ENCODE measurements at regions not wholly inside any gene's neighbourhood (a gene's known extent, or its start where the extent isn't known, plus 50 kb on each side); places are given as distances from the start of the nearest gene placed in this dataset.

GRCh38 chr6:170232186-170233002, 58.5 kb downstream of the DLL1 start:
- Histone ChIP-seq H3K27me3 (ENCODE audit: control insufficient read depth in 1 of 2, insufficient read depth in 2 of 2, low read length in 2 of 2) (no peaks in the 10 kb centered on the region), H3K4me3 (ENCODE audit: low read depth in 1 of 2, low read length in 2 of 2) (no peak overlapping the region), H3K36me3 (ENCODE audit: insufficient read depth, low read length) (no peaks in the 10 kb centered on the region), H3K9ac (ENCODE audit: low read length) (no peak overlapping the region), H3K27ac (ENCODE audit: low read depth, low read length) (no peak overlapping the region), H3K9me3 (ENCODE audit: low read length) (no peaks in the 10 kb centered on the region), H3K4me1 (ENCODE audit: insufficient read depth, low read length) (no peaks in the 10 kb centered on the region)

GRCh38 chr6:170231293-170232185, 59.3 kb downstream of the DLL1 start:
- H3K4me3 ChIP-seq (ENCODE audit: low read depth in 1 of 2, low read length in 2 of 2), result no peak overlapping the region
- no peak overlapping the region for H3K9ac ChIP-seq (ENCODE audit: low read length)
- H3K9me3 ChIP-seq (ENCODE audit: low read length), result no peaks in the 10 kb centered on the region
- H3K27ac ChIP-seq (ENCODE audit: low read depth, low read length), result no peak overlapping the region
- H3K36me3 ChIP-seq (ENCODE audit: insufficient read depth, low read length), result no peaks in the 10 kb centered on the region
- H3K27me3 ChIP-seq (ENCODE audit: control insufficient read depth in 1 of 2, insufficient read depth in 2 of 2, low read length in 2 of 2), result no peaks in the 10 kb centered on the region
- no peaks in the 10 kb centered on the region for H3K4me1 ChIP-seq (ENCODE audit: insufficient read depth, low read length)

GRCh38 chr6:170230520-170231292, 60.2 kb downstream of the DLL1 start:
- H3K27ac ChIP-seq (ENCODE audit: low read depth, low read length), result no peak overlapping the region
- no peaks in the 10 kb centered on the region for H3K27me3 ChIP-seq (ENCODE audit: control insufficient read depth in 1 of 2, insufficient read depth in 2 of 2, low read length in 2 of 2)
- no peak overlapping the region for H3K9ac ChIP-seq (ENCODE audit: low read length)
- no peak overlapping the region for H3K4me3 ChIP-seq (ENCODE audit: low read depth in 1 of 2, low read length in 2 of 2)
- no peaks in the 10 kb centered on the region for H3K36me3 ChIP-seq (ENCODE audit: insufficient read depth, low read length)
- H3K9me3 ChIP-seq (ENCODE audit: low read length), result no peaks in the 10 kb centered on the region
- no peaks in the 10 kb centered on the region for H3K4me1 ChIP-seq (ENCODE audit: insufficient read depth, low read length)

DNA sequence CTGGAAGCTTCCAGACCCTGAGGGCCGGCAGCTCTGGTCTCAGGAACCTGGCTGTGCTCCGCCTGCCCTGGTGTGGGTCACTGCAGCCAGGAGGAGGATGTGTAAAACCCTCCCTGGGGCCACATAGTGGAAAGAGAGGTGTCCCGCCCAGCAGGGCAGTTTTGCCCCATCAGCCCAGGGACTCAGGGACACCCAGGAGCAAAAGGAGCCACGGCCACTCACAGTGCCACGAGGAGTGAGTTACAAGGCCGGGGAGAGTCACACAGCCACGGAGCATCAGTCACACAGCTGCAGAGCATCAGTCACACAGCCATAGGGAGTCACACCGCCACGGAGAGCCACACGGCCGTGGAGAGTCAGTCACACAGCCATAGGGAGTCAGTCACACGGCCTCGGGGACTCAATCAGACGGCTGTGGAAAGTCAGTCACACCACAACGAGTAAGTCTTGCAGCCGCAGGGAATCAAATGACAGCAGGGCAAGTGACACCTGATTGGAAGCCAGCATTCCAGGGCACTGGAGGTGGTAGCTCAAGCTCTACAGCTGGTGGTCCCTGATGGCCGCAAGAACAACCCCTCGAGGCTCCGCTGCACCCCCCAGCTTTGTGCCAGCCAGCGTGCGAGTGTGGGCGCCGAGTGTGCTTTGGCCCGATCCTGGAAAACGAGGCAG, 60.9 kb downstream of the DLL1 start:
- H3K9me3 ChIP-seq (ENCODE audit: low read length), result no peaks in the 10 kb centered on the region
- H3K27me3 ChIP-seq (ENCODE audit: control insufficient read depth in 1 of 2, insufficient read depth in 2 of 2, low read length in 2 of 2), result no peaks in the 10 kb centered on the region
- no peak overlapping the region for H3K27ac ChIP-seq (ENCODE audit: low read depth, low read length)
- H3K4me1 ChIP-seq (ENCODE audit: insufficient read depth, low read length), result no peaks in the 10 kb centered on the region
- no peak overlapping the region for H3K9ac ChIP-seq (ENCODE audit: low read length)
- no peak overlapping the region for H3K4me3 ChIP-seq (ENCODE audit: low read depth in 1 of 2, low read length in 2 of 2)
- no peaks in the 10 kb centered on the region for H3K36me3 ChIP-seq (ENCODE audit: insufficient read depth, low read length)

- Histone ChIP-seq H3K4me1 (ENCODE audit: insufficient read depth, low read length) (no peaks in the 10 kb centered on the region), H3K27ac (ENCODE audit: low read depth, low read length) (no peak overlapping the region), H3K9me3 (ENCODE audit: low read length) (no peaks in the 10 kb centered on the region), H3K27me3 (ENCODE audit: control insufficient read depth in 1 of 2, insufficient read depth in 2 of 2, low read length in 2 of 2) (no peaks in the 10 kb centered on the region), H3K36me3 (ENCODE audit: insufficient read depth, low read length) (no peaks in the 10 kb centered on the region), H3K9ac (ENCODE audit: low read length) (no peak overlapping the region), H3K4me3 (ENCODE audit: low read depth in 1 of 2, low read length in 2 of 2) (no peak overlapping the region)
Observed at GRCh38 chr6:170229396-170229795, 61.5 kb downstream of the DLL1 start.

- Histone ChIP-seq H3K9me3 (ENCODE audit: low read length) (no peaks in the 10 kb centered on the region), H3K36me3 (ENCODE audit: insufficient read depth, low read length) (no peaks in the 10 kb centered on the region), H3K4me3 (ENCODE audit: low read depth in 1 of 2, low read length in 2 of 2) (no peak overlapping the region), H3K4me1 (ENCODE audit: insufficient read depth, low read length) (no peaks in the 10 kb centered on the region), H3K9ac (ENCODE audit: low read length) (no peak overlapping the region), H3K27ac (ENCODE audit: low read depth, low read length) (no peak overlapping the region), H3K27me3 (ENCODE audit: control insufficient read depth in 1 of 2, insufficient read depth in 2 of 2, low read length in 2 of 2) (no peaks in the 10 kb centered on the region)
Observed at GRCh38 chr6:170228946-170229310, 62.0 kb downstream of the DLL1 start.

- no peaks in the 10 kb centered on the region for H3K27me3 ChIP-seq (ENCODE audit: control insufficient read depth in 1 of 2, insufficient read depth in 2 of 2, low read length in 2 of 2)
Observed at GRCh38 chr6:170227996-170228945, 62.6 kb downstream of the DLL1 start.

GRCh38 chr6:170227521-170227983, 63.3 kb downstream of the DLL1 start:
- no peak overlapping the region for H3K9ac ChIP-seq (ENCODE audit: low read length)
- no peak overlapping the region for H3K4me3 ChIP-seq (ENCODE audit: low read depth in 1 of 2, low read length in 2 of 2)
- no peaks in the 10 kb centered on the region for H3K9me3 ChIP-seq (ENCODE audit: low read length)
- no peaks in the 10 kb centered on the region for H3K36me3 ChIP-seq (ENCODE audit: insufficient read depth, low read length)
- H3K4me1 ChIP-seq (ENCODE audit: insufficient read depth, low read length), result no peaks in the 10 kb centered on the region
- H3K27me3 ChIP-seq (ENCODE audit: control insufficient read depth in 1 of 2, insufficient read depth in 2 of 2, low read length in 2 of 2), result no peaks in the 10 kb centered on the region
- no peak overlapping the region for H3K27ac ChIP-seq (ENCODE audit: low read depth, low read length)

More at GRCh38 chr6:170227996-170228945, 62.6 kb downstream of the DLL1 start:
- Histone ChIP-seq H3K4me3 (ENCODE audit: low read depth in 1 of 2, low read length in 2 of 2) (no peak overlapping the region), H3K9me3 (ENCODE audit: low read length) (no peaks in the 10 kb centered on the region), H3K4me1 (ENCODE audit: insufficient read depth, low read length) (no peaks in the 10 kb centered on the region), H3K9ac (ENCODE audit: low read length) (no peak overlapping the region), H3K36me3 (ENCODE audit: insufficient read depth, low read length) (no peaks in the 10 kb centered on the region), H3K27ac (ENCODE audit: low read depth, low read length) (no peak overlapping the region)

GRCh38 chr6:170226647-170227046, 64.2 kb downstream of the DLL1 start:
- H3K4me3 ChIP-seq (ENCODE audit: low read depth in 1 of 2, low read length in 2 of 2), result no peak overlapping the region
- H3K4me1 ChIP-seq (ENCODE audit: insufficient read depth, low read length), result no peaks in the 10 kb centered on the region
- no peak overlapping the region for H3K9ac ChIP-seq (ENCODE audit: low read length)
- H3K9me3 ChIP-seq (ENCODE audit: low read length), result no peaks in the 10 kb centered on the region
- no peaks in the 10 kb centered on the region for H3K36me3 ChIP-seq (ENCODE audit: insufficient read depth, low read length)
- H3K27me3 ChIP-seq (ENCODE audit: control insufficient read depth in 1 of 2, insufficient read depth in 2 of 2, low read length in 2 of 2), result no peaks in the 10 kb centered on the region
- no peak overlapping the region for H3K27ac ChIP-seq (ENCODE audit: low read depth, low read length)

GRCh38 chr6:170225852-170226417, 64.9 kb downstream of the DLL1 start:
- Histone ChIP-seq H3K9ac (ENCODE audit: low read length) (no peak overlapping the region), H3K27ac (ENCODE audit: low read depth, low read length) (no peak overlapping the region), H3K4me1 (ENCODE audit: insufficient read depth, low read length) (no peaks in the 10 kb centered on the region), H3K36me3 (ENCODE audit: insufficient read depth, low read length) (no peaks in the 10 kb centered on the region), H3K9me3 (ENCODE audit: low read length) (no peaks in the 10 kb centered on the region), H3K27me3 (ENCODE audit: control insufficient read depth in 1 of 2, insufficient read depth in 2 of 2, low read length in 2 of 2) (no peaks in the 10 kb centered on the region), H3K4me3 (ENCODE audit: low read depth in 1 of 2, low read length in 2 of 2) (no peak overlapping the region)

Measured in muscle layer of colon (tissue), 2 donors.